CD4-positive, alpha-beta T cell (primary cell): ENCODE measurements at regions not wholly inside any gene's neighbourhood (a gene's known extent, or its start where the extent isn't known, plus 50 kb on each side); places are given as distances from the start of the nearest gene placed in this dataset.

Experiments
- ATAC-seq: fragments of 200-7000 bp; cut with Tn5 transposase; one replicate; pipeline ENCODE4 v1.10.0; 2022; ENCODE audit warnings: mild to moderate bottlenecking; ENCODE audit not compliant: poor library complexity
- CTCF ChIA-PET: fragments of 350-600 bp; sonication (Branson Sonifier 250); formaldehyde crosslinking; loops from one replicate; lab custom pipeline; 2021; ENCODE audit warnings: antibody characterized with exemption, inconsistent platforms; lab: Charles Lee
- POLR2A ChIA-PET: fragments of 350-600 bp; sonication (Branson Sonifier 250); formaldehyde crosslinking; loops from one replicate; lab custom pipeline; 2021; ENCODE audit warnings: antibody characterized with exemption, inconsistent platforms; lab: Charles Lee
- DNase-seq, 14 experiments: peaks; one replicate each; pipeline ENCODE4 v3.0.0-alpha.2; 2013 to 2020; ENCODE audit warnings: mixed read lengths in 2 of 14
- H3K27ac ChIP-seq, 2 donors: one replicate each; pipeline versions ENCODE4 v1.5.1 to v1.7.0; 2013; ENCODE audit warnings: low read length in 2 of 2, low read depth in 1 of 2, mild to moderate bottlenecking in 1 of 2
- H3K27me3 ChIP-seq, 2 experiments: 1 replicate in 1 of 2; 2 replicates in 1 of 2; pipeline versions ENCODE4 v1.6.1 to v1.7.0; 2013; ENCODE audit warnings: low read length in 2 of 2, control low read depth in 1 of 2, mild to moderate bottlenecking in 1 of 2, moderate library complexity in 1 of 2; ENCODE audit not compliant: insufficient read depth in 2 of 2, control insufficient read depth in 1 of 2
- H3K36me3 ChIP-seq: one replicate; pipeline ENCODE4 v1.6.1; 2013; ENCODE audit warnings: low read length, control low read depth; ENCODE audit not compliant: insufficient read depth
- H3K4me1 ChIP-seq: one replicate; pipeline ENCODE4 v1.6.1; 2013; ENCODE audit warnings: low read length, control low read depth; ENCODE audit not compliant: insufficient read depth
- H3K4me3 ChIP-seq: one replicate; pipeline ENCODE4 v1.5.1; 2013; ENCODE audit warnings: mild to moderate bottlenecking, low read length, moderate library complexity
- H3K9me3 ChIP-seq, 2 experiments: 1 replicate in 1 of 2; 2 replicates in 1 of 2; pipeline versions ENCODE4 v1.6.1 to v1.7.0; 2013; ENCODE audit warnings: low read length in 2 of 2, mild to moderate bottlenecking in 2 of 2, control low read depth in 1 of 2, moderate library complexity in 1 of 2; ENCODE audit not compliant: control insufficient read depth in 1 of 2, insufficient read depth in 1 of 2
- H3K27ac Mint-ChIP-seq: one replicate; pipeline ENCODE4 v1.8.0; 2020; ENCODE audit warnings: mixed read lengths
- H3K27me3 Mint-ChIP-seq: one replicate; pipeline ENCODE4 v1.8.0; 2021; ENCODE audit warnings: mixed read lengths
- H3K36me3 Mint-ChIP-seq: one replicate; pipeline ENCODE4 v1.8.0; 2021; ENCODE audit warnings: low read depth, mixed read lengths
- H3K4me1 Mint-ChIP-seq: one replicate; pipeline ENCODE4 v1.8.0; 2021; ENCODE audit warnings: low read depth, mixed read lengths
- H3K4me3 Mint-ChIP-seq: one replicate; pipeline ENCODE4 v1.8.0; 2020; ENCODE audit warnings: mild to moderate bottlenecking, mixed read lengths
- H3K9me3 Mint-ChIP-seq: one replicate; pipeline ENCODE4 v1.8.0; 2020; ENCODE audit warnings: mixed read lengths
- CTCF ChIP-seq: fragments of 200-600 bp; IDR thresholded peaks from one replicate; pipeline ENCODE4 v1.8.0; 2022; ENCODE audit warnings: antibody characterized with exemption, mild to moderate bottlenecking
- intact Hi-C, 2 experiments: fragments of 100-400 bp; cut with DNase I in 1 of 2; cut with micrococcal nuclease in 1 of 2; formaldehyde crosslinking; loops; one replicate each; pipeline versions ENCODE4 v1.15.1 to v1.9.0; 2023 to 2025; cut with DNase I, micrococcal nuclease

GRCh38 chr18:39513186-39513585 is 1947.6 kb upstream of the CELF4 start:
- ATAC-seq (no peak), DNase-seq (no peak)
- H3K36me3 Mint-ChIP-seq: no peaks in the 10 kb centered on the region
- no peaks in the 10 kb centered on the region for H3K36me3 ChIP-seq
- no peaks in the 10 kb centered on the region for H3K9me3 Mint-ChIP-seq
- no peak overlapping the region for H3K27ac Mint-ChIP-seq
- ChIA-PET CTCF (no interaction called here), POLR2A (no interaction called here)
- H3K4me1 ChIP-seq: no peaks in the 10 kb centered on the region
- peaks cover 4 to 7% of the 10 kb centered on the region in 2 experiments for H3K9me3 ChIP-seq
- no peak overlapping the region for H3K27ac ChIP-seq
- H3K27me3 Mint-ChIP-seq: no peaks in the 10 kb centered on the region
- no peak for TF ChIP-seq CTCF
- H3K4me3 ChIP-seq: no peak overlapping the region
- no peaks in the 10 kb centered on the region for H3K27me3 ChIP-seq
- no peaks in the 10 kb centered on the region for H3K4me1 Mint-ChIP-seq
- no peak overlapping the region for H3K4me3 Mint-ChIP-seq
- intact Hi-C loops: no loop called here

GRCh38 chr18:39506581-39507330 is 1941.2 kb upstream of the CELF4 start:
- Mint-ChIP-seq H3K36me3 (no peaks in the 10 kb centered on the region), H3K9me3 (peaks cover 5% of the 10 kb centered on the region), H3K27ac (no peak overlapping the region), H3K4me3 (no peak overlapping the region), H3K4me1 (no peaks in the 10 kb centered on the region), H3K27me3 (no peaks in the 10 kb centered on the region)
- H3K4me1 ChIP-seq: no peaks in the 10 kb centered on the region
- POLR2A ChIA-PET: no interaction called here
- no peak for ATAC-seq
- no peaks in the 10 kb centered on the region for H3K27me3 ChIP-seq
- H3K9me3 ChIP-seq: peaks cover 0 to 7% of the 10 kb centered on the region in 2 experiments
- CTCF ChIA-PET: no interaction called here
- H3K4me3 ChIP-seq: no peak overlapping the region
- intact Hi-C loops: no loop called here
- TF ChIP-seq CTCF: no peak
- no peaks in the 10 kb centered on the region for H3K36me3 ChIP-seq
- H3K27ac ChIP-seq: no peak overlapping the region
- DNase-seq: no peak

- ChIA-PET CTCF (no interaction called here), POLR2A (no interaction called here)
- no peaks in the 10 kb centered on the region for H3K36me3 ChIP-seq
- H3K4me3 Mint-ChIP-seq: no peak overlapping the region
- H3K9me3 Mint-ChIP-seq: peaks cover 8% of the 10 kb centered on the region
- no peaks in the 10 kb centered on the region for H3K27me3 ChIP-seq
- H3K36me3 Mint-ChIP-seq: no peaks in the 10 kb centered on the region
- H3K4me3 ChIP-seq: no peak overlapping the region
- no peaks in the 10 kb centered on the region for H3K4me1 ChIP-seq
- H3K27me3 Mint-ChIP-seq: no peaks in the 10 kb centered on the region
- H3K27ac Mint-ChIP-seq: no peak overlapping the region
- ATAC-seq: no peak
- H3K9me3 ChIP-seq: no peaks in the 10 kb centered on the region
- no peak for TF ChIP-seq CTCF
- intact Hi-C loops: no loop called here
- no peak overlapping the region for H3K27ac ChIP-seq
- no peak for DNase-seq
- H3K4me1 Mint-ChIP-seq: no peaks in the 10 kb centered on the region
Observed at GRCh38 chr18:39500306-39500705, 1934.7 kb upstream of the CELF4 start.
